ENCODE measurements at regions not wholly inside any gene's neighbourhood (a gene's known extent, or its start where the extent isn't known, plus 50 kb on each side); places are given as distances from the start of the nearest gene placed in this dataset.
A peak's percentile ranks its signal among the peaks of the same experiment; 100 is the strongest.
"Not testable (repeated sequence)": the region's sequence is repeated elsewhere in the genome, so short reads cannot be mapped to it uniquely, and the experiment has no call there.

DNA sequence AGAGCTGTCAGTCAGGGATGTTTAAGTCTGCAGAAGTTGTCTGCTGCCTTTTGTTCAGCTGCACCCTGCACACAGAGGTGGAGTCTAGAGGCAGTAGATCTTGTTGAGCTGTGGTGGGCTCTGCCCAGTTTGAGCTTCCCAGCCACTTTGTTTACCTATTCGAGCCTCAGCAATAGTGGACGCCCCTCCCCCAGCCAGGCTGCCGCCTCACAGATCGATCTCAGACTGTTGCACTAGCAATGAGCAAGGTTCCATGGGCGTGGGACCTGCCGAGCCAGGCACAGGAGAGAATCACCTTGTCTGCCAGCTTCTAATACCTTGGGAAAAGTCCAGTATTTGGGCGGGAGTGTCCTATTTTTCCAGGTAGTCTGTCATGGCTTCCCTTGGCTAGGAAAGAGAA is 225.1 kb upstream of the RASA1 start:
- no peak for DNase-seq (ENCODE audit: low read depth)

DNA sequence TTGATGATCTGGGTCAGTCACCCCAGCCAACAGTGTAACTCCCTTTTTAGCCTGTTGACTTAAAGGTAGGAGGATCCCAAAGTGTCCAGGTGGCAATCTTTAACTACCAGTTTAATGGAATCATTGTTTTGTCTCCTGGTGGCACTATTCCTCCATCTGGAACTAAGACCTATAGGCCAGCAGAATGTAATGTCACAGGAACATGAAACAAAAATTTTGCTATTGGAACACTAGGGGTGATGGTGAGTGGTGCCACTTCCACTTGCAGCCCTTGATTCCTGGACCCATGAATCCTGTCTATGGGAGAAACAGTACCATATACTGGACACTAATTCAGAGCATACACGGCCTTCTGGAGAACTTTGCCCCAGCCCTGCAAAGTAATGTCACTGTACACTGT is 219.5 kb upstream of the RASA1 start:
- DNase-seq (ENCODE audit: low read depth): peak; percentile 65

DNA sequence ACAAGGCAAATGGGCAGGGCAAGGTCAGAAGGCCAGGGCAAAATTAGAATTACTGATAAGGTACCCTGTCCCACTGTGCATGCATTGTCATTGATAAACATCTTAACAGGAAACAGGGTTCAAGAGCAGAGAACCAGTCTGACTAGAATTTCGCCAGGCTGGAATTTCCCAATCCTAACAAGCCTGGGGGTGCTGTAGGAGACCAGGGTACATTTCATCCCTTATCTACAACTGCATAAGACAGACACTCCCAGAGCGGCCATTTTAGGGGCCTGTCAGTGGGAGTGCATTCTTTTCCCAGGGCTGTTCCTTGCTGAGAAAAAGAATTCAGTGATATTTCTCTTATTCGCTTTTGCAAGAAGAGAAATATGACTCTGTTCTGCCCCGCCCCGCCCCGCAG is 218.7 kb upstream of the RASA1 start:
- not testable (repeated sequence) for DNase-seq (ENCODE audit: low read depth)

DNA sequence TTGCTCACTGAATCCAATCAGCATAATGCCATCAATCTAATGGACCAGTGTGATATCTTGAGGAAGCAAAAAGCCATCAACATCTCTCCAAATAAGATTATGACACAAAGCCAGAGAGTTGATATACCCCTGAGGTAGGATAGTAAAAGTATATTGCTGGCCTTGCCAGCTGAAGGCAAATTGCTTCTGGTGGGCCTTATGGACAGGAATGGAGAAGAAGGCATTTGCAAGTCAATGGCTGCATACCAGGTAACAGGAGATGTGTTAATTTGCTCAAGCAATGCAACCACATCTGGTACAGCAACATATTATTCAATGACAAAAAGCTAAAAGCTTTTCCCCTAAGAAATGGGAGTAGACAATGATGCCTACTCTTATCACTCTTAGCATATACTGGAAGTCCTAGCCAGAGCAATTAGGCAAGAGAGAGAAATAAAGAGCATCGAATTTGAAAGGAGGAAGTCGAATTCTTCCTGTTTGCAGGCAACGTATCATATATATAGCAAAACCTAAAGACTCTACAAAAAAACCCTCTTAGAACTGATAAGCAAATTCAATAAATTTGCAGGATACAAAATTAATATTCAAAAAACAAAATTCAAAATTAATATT is 216.1 kb upstream of the RASA1 start:
- no peak for DNase-seq (ENCODE audit: low read depth)

DNA sequence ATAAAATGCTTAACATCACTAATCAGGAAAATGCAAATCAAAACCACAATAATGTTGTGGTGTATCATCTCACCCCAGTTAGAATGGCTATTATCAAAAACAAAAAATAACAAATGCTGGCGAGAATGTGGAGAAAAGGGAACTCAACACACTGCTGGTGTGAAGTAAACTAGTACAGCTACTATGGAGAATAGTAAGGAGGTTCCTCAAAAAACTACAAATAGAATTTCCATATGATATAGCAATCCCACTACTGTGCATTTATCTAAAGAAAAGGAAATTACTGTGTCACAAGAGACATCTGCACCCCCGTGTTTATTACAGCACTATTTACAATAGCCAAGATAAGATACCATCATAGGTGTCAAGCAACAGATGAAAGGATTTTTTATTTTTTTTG is 214.5 kb upstream of the RASA1 start:
- DNase-seq (ENCODE audit: low read depth): no peak

DNA sequence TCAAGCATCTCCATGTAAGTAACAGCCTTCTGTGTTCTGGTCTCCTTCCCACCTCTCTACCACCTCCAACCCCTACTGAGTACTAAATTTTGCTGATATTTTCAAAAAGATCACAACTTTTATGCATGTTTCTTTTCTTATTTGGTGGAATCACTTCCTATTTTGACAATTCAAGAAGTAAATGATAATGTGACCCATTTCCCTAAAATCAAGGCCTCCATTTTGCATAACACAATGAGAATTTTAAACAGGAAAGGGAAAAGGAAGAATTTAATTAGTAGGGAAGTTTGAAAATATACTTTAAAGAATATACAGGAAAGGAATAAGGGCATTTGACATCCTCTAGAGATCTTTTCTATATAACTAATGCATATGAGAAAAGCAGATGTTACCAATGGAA is 212.9 kb upstream of the RASA1 start:
- DNase-seq (ENCODE audit: low read depth): no peak

DNA sequence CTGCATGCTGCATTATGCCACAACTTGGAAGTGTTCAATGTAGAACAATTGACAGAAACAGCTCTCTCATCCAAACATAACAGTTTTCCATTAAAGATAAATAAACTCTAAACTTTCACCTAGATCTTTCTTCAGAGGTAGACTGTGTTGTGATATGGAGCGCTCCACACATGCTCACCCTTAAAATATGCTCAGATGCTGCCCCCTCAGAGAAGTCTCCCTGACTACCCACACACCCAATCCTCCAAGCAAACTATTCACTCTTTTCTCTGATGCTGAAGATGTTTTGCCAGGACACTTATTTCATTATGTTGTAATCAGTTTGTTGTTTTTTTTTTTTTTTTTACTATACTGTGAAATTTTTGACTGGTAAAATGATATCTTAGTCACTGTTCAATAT is 206.6 kb upstream of the RASA1 start:
- DNase-seq (ENCODE audit: low read depth): no peak

DNA sequence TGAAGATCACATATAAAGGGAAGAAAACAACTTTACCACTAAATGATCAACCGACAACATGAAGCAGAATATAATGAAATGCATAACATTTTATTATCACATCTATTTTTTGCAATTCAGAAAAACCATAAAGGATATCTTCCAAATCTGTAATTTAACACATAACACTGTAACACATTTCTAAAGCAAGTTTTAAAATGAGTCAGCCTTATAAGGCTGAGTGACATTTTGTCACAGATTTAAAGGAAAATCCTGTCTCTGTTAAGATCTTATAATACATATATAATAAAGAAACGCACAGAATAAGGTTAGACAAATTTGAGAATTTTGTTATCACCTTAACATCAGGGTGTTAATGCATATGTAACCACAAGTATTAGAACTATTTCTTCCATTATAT is 198.4 kb upstream of the RASA1 start:
- DNase-seq (ENCODE audit: low read depth): no peak

DNA sequence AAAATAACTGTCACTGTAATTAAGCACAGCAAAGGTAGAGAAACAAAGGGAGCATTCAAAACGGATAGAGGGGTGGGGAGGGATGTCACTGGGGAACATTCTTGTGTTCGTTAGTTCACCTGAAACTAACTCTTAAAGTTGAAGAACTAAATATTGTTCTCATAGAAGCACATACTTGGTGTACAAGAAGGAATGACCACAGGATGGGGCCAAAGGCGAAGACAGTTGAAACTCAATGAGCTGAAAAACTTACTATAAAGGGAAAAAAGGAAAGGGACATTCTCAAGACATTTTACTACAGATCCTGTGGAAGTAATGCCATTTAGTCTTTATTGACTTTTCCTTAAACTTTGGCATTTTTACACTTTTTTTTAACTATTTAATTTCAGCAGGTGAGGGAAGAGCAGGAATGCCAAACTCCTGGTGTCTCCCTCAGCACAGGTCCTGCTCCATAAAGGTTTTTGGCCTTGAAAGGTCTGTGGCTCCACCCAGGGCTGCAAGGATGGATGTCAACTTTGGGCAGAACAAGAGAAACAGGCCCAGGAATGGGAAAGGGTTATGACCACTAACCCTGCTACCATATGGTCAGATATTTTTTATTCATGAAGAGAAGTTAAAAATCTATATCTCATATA is 197.6 kb upstream of the RASA1 start:
- peak; percentile 77 for DNase-seq (ENCODE audit: low read depth)

DNA sequence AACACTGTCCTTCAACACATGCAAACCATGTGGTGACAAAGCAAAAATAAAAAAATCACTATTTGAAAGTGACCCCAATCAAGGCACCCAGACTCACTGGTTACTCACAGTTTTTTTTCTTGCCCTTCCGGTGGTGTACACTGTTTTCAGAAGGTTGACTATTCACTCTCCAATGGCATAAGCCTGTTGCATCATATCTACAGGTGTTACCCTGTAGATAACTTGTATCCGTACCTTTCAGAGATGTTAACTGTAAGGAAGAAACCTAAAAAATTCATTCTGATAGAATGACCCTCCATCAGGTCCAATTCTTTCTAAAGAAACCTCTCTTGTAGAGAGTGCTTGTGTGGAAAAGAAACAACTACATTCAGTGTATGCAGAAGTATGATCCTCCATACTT is 193.6 kb upstream of the RASA1 start:
- DNase-seq (ENCODE audit: low read depth): no peak

DNA sequence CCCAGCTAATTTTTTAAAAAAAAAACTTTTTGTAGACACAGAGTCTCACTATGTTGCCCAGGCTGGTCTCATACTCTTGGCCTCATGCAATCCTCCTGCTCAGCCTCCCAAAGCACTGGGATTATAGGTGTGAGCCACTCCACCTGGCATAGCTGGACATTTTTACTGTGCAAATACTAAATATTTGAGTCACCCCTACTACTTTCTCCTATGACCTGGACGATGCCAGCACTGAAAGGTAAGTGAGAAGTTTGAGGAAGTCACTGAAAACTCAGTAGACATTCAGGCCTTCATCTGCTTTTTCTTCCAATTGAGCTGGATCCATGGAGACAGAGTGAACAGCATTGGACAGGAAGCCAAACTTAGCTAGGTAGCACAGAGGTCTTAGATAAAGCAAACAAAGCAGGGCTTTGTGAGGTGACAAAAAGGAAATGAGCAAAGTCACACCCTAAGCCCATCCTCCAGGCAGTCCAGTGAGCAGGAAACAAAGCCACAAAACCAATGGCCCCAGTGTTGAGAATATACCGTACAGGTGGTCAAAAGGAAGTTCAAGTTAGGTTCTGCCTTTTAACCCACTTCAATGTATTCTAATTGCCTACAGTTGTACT is 192.6 kb upstream of the RASA1 start:
- peak; percentile 85 for DNase-seq (ENCODE audit: low read depth)

DNA sequence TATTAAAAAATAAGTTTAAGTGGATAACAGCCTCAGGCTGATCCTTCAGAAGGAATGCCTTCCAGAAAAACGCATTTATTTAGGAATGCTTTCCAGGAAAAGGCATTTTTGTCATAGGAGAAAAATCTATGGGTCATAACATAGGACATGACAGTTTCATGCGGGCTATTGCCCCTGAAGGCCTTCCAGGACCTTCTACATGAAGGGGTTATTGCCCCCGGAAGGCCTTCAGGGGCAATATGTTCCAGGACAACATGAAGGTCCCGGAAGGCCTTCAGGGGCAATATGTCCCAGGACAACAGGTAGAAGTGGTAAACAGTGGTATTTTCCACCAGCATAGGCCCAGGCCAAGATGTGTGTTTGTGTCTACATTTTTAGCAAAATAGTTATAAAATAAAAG is 191.3 kb upstream of the RASA1 start:
- DNase-seq (ENCODE audit: low read depth): no peak

DNA sequence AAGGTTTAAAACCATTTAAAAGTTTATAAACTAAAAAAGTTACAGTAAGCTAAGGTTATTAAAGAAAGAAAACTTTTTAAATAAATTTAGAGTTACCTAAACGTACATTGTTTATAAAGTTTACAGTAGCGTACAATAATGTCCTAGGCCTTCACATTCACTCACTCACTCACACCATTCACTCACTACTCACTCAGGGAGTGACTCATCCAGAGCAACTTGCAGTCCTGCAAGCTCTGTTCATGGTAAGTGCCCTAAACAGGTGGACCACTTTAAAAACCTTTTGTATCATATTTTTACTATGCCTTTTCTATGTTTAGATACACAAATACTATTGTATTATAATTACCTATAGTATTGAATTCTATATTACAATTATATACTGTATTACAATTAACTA is 190.8 kb upstream of the RASA1 start:
- peak; percentile 58 for DNase-seq (ENCODE audit: low read depth)

DNA sequence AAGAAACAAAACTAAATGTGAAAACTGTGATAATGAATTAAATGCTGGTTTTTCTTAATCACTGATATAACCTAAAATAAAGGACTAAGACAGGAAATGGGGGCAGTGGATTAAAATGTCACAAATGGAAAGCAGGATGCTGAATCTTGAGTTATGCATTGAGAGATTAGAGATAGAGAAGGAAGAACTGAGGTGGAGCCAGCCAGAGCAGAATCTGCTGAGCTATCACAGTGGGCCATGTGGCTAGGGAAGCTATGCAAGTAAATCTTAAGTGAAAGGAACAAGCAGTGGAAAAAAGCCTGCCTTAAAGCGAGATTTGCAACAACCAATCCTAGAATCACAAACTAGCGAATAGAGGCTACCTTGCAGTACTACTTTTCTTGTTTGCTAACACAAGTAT is 188.5 kb upstream of the RASA1 start:
- DNase-seq (ENCODE audit: low read depth): no peak

DNA sequence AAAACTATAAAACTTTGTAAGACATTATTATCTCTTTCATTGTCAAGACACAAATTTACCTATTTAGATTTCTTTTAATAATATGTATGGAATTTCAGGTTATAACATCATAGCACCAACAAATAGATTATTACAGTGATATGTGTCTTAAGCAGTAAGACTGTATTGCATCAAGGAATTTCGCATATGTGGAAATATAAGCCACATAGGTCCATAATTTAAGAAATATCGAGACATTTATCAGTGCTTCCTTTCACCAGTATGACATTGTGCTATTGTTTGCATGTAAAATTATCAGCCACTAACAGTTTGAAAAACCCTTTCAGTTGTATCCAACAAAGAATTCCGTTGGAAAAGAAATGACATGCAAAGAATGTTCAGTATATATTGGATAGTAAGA is 186.7 kb upstream of the RASA1 start:
- no peak for DNase-seq (ENCODE audit: low read depth)

DNA sequence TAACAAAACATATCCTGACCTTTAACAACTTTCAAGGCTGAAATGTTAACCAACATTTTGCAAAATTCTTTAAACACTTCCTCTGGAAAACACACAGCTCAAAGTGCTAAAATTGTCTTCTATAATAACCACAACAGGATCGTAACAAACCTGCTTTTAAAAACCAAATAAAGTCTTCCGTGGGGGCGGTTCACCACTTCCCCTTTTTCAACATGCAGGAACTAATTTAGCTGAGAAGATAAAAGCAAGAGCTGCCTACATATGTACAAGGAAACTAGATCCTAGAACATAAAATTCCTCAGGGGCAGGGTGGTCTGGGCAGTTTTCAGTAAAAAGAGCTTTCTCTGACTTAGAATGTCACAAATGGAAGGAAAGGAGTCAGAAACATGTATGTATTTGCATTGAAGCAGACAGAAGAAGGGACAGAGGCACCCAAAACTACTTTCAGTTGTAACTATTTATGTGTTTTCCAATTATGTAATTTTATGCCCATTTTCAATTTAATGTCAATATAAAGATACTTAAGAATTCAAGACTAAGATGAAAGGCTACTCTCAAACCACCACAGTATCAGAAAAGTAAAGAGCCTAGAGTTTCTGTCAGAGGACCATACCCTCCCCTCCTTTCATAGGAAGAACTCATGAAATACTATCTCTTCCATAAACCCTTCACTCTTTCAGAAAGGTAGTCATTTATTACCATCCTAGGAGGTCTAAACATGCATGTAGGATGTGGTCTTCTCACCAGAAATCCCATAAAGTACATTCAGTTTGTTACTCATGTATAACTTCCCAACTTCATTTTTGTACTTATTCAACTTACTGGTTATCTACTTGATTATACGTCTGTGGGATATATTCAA is 185.9 kb upstream of the RASA1 start:
- no peak for DNase-seq (ENCODE audit: low read depth)

DNA sequence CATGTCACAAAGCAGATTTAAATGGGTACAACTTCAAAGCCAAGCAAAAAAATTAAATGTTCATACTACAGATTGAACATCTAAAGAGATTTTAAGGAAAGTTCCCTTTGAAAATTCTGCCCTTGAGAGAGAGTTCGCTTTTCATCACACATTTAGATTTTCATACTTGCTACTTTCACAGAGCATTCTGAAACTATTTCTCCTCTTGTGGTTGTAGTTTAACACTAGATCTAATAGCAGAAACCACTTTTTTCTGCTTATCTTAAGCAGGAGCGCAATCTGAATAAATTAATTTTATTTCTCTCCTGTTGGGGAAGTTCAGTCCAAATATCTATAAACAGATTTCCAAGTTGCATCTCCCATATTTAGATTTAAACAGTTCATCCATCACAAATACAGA is 173.3 kb upstream of the RASA1 start:
- DNase-seq (ENCODE audit: low read depth): no peak

DNA sequence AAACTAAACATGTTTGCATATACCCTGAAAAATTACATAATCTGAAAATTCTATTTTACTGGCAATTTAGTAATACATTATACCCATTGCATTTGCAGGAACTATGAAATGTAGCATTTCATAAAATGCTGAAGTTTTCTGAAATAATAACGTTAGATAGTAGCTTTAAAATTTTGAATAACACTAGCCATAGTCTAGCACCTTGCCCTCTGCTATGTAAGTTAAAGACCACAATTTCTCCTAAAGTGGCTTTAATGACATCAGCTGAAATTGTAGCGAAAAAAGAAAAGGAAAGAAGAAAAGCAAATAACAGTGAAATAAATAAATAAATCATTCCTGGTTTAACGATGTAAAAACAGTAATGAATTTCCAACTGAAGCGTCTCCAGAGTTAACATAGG is 172.8 kb upstream of the RASA1 start:
- no peak for DNase-seq (ENCODE audit: low read depth)

DNA sequence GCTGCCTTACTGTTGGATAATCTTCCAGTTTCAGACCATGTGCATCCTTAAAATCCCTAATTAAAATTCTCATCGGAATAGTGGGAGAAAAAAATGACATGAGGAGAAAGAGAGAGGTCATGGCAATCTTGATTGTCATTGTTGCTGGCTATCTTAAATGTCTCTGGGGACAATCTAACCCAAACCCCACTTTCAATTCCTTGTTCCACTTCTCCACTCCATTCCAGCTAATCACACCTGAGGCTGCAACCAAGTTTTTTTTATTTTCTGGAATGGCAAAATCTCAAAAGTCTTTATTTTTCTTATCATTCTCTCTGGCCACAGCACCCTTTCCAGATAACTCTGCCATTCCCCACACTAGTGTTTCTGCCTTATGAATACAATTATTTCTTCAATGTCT is 171.9 kb upstream of the RASA1 start:
- DNase-seq (ENCODE audit: low read depth): no peak

DNA sequence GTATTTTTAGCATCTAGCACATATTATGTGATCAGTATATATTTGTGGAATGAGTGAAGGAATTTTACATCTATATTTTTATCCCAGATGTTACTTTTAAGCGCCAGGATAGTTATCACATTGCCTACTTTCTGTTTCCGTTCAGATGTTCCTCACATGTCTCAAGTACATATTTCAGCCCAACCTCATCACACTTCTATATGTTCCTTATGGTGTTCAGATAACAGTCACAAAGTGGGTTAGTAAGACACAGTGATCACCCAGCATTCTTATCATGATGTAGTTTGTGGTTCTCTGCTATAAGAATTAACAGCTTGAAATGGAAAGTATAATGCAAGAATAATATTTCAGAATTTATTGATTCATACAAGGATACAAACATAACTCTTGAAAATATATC is 170.0 kb upstream of the RASA1 start:
- DNase-seq (ENCODE audit: low read depth): no peak

DNA sequence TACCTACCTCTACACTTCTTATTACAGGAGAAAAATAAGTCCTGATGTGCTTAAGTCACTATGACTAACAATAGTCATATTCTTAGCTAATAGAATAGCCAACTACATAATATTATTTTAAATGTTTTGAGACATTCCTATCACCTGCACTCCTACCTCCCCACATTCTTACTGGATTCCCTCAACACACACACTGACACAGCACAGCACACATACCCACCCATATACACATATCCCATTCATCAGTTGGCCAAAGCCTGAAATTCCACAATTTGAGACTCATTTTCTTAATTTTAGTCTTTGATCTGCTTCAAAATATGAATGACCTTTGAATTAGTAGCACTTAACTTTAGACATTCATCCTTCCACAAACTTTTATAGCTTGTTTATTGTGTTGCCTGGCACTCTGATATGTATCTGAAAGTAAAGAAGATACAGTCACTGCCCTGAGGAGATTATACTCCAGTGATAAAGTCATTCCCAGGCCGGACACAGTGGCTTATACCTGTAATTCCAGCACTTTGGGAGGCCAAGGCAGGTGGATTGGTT is 168.3 kb upstream of the RASA1 start:
- DNase-seq (ENCODE audit: low read depth): peak; percentile 17

DNA sequence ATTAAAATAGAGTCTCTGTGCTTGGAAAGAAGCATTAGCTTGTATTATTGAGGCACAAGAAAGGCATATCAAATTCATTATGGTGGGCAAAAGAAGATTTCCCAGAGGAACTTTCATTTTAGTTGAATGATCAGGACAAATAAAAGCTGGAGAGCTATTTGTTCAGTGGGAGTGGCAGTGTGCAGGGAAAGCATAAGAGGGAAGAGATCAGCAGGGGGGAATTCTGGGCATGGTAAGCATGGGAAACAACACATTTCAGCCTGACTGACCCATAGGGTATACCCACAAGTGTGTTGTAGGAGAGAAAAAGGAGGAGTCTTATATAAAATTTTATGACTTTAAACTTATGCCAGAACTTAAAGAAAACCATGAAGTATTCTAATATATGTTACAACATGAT is 167.7 kb upstream of the RASA1 start:
- peak; percentile 31 for DNase-seq (ENCODE audit: low read depth)
